ENCODE measurements at regions not wholly inside any gene's neighbourhood (a gene's known extent, or its start where the extent isn't known, plus 50 kb on each side); places are given as distances from the start of the nearest gene placed in this dataset.

- no peak overlapping the region for H3K4me3 ChIP-seq
- H3K4me1 ChIP-seq (ENCODE audit: low read depth) = no peaks in the 10 kb centered on the region
- H3K36me3 ChIP-seq (ENCODE audit: low read depth) = no peaks in the 10 kb centered on the region
- DNase-seq = no peak
- intact Hi-C loops (cut with DNase I, micrococcal nuclease) = no loop called here
- TF ChIP-seq, protein P1, sequence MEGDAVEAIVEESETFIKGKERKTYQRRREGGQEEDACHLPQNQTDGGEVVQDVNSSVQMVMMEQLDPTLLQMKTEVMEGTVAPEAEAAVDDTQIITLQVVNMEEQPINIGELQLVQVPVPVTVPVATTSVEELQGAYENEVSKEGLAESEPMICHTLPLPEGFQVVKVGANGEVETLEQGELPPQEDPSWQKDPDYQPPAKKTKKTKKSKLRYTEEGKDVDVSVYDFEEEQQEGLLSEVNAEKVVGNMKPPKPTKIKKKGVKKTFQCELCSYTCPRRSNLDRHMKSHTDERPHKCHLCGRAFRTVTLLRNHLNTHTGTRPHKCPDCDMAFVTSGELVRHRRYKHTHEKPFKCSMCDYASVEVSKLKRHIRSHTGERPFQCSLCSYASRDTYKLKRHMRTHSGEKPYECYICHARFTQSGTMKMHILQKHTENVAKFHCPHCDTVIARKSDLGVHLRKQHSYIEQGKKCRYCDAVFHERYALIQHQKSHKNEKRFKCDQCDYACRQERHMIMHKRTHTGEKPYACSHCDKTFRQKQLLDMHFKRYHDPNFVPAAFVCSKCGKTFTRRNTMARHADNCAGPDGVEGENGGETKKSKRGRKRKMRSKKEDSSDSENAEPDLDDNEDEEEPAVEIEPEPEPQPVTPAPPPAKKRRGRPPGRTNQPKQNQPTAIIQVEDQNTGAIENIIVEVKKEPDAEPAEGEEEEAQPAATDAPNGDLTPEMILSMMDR (IDR thresholded peaks at IDR 0.05) = no peak
- ATAC-seq = no peak
- no peaks in the 10 kb centered on the region for H3K9me3 ChIP-seq
Measured at GRCh38 chr3:68139897-68140296, 485.5 kb upstream of the SUCLG2 start.

GRCh38 chr3:68136411-68136810, 482.0 kb upstream of the SUCLG2 start:
- ATAC-seq = no peak

GRCh38 chr3:68135067-68135466, 480.7 kb upstream of the SUCLG2 start:
- Histone ChIP-seq H3K9me3 (no peaks in the 10 kb centered on the region), H3K4me3 (no peak overlapping the region), H3K4me1 (ENCODE audit: low read depth) (no peaks in the 10 kb centered on the region), H3K36me3 (ENCODE audit: low read depth) (no peaks in the 10 kb centered on the region)
- TF ChIP-seq, protein P1 (IDR thresholded peaks at IDR 0.05) = no peak
- DNase-seq = no peak
- no peak for ATAC-seq
- intact Hi-C loops (cut with DNase I, micrococcal nuclease) = no loop called here

More at GRCh38 chr3:68136411-68136810, 482.0 kb upstream of the SUCLG2 start:
- no peaks in the 10 kb centered on the region for H3K9me3 ChIP-seq
- no peak for DNase-seq
- TF ChIP-seq, protein P1 (IDR thresholded peaks at IDR 0.05) = no peak
- no peak overlapping the region for H3K4me3 ChIP-seq
- intact Hi-C loops (cut with DNase I, micrococcal nuclease) = no loop called here
- no peaks in the 10 kb centered on the region for H3K36me3 ChIP-seq (ENCODE audit: low read depth)
- H3K4me1 ChIP-seq (ENCODE audit: low read depth) = no peaks in the 10 kb centered on the region

DNA sequence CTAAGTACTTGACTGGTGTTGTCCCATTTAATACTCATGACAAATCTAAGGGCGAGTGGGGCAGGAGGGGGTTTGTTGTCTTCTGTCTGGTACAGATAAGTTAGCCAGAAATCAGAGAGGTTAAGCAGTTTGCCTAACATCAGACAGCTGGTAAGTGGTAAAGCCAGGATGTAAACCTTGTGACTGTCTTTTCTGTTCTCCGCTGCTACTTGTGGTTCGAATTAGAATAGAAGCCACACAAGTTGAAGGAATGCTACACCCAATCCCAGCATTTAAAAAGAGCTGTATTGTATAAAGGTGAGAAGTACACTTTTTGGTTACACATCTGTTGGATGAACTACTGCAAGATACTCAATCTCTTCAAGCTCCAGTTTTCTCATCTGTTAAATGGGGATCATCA, 474.7 kb upstream of the SUCLG2 start:
- no peak overlapping the region for H3K4me3 ChIP-seq
- TF ChIP-seq, protein P1 (IDR thresholded peaks at IDR 0.05) = no peak
- no peaks in the 10 kb centered on the region for H3K4me1 ChIP-seq (ENCODE audit: low read depth)
- no peaks in the 10 kb centered on the region for H3K9me3 ChIP-seq
- intact Hi-C loops (cut with DNase I, micrococcal nuclease) = no loop called here
- H3K36me3 ChIP-seq (ENCODE audit: low read depth) = no peaks in the 10 kb centered on the region
- no peak for DNase-seq
- ATAC-seq = no peak

- Histone ChIP-seq H3K36me3 (ENCODE audit: low read depth) (no peaks in the 10 kb centered on the region), H3K4me3 (no peak overlapping the region), H3K9me3 (no peaks in the 10 kb centered on the region), H3K4me1 (ENCODE audit: low read depth) (no peaks in the 10 kb centered on the region)
- DNase-seq (no peak), ATAC-seq (no peak)
- TF ChIP-seq, protein P1 (IDR thresholded peaks at IDR 0.05) = no peak
- intact Hi-C loops (cut with DNase I, micrococcal nuclease) = no loop called here
Measured at GRCh38 chr3:68123231-68123630, 468.8 kb upstream of the SUCLG2 start.

GRCh38 chr3:68121287-68121686, 466.9 kb upstream of the SUCLG2 start:
- H3K4me3 ChIP-seq = no peak overlapping the region
- TF ChIP-seq, protein P1 (IDR thresholded peaks at IDR 0.05) = no peak
- DNase-seq (no peak), ATAC-seq (no peak)
- H3K4me1 ChIP-seq (ENCODE audit: low read depth) = no peaks in the 10 kb centered on the region
- H3K9me3 ChIP-seq = no peaks in the 10 kb centered on the region
- intact Hi-C loops (cut with DNase I, micrococcal nuclease) = no loop called here
- no peaks in the 10 kb centered on the region for H3K36me3 ChIP-seq (ENCODE audit: low read depth)

All from mucosa of descending colon (tissue), 3 donors.